OCI-LY7 (cell line): ENCODE measurements at regions not wholly inside any gene's neighbourhood (a gene's known extent, or its start where the extent isn't known, plus 50 kb on each side); places are given as distances from the start of the nearest gene placed in this dataset.

Experiments
- BruUV-seq: library from RNA; stranded (reverse); fragments of 400-500 nt; replicated peaks from 2 replicates; lab custom pipeline; 2021; lab: Mats Ljungman, UMichigan
- CTCF ChIA-PET: fragments of 300-600 bp; sonication (Branson Sonifier 250); formaldehyde crosslinking; loops from one replicate; lab custom pipeline; 2022; ENCODE audit warnings: antibody characterized with exemption; ENCODE audit not compliant: unreplicated experiment; lab: Charles Lee
- POLR2A ChIA-PET: fragments of 300-600 bp; sonication (Branson Sonifier 250); formaldehyde crosslinking; loops from one replicate; lab custom pipeline; 2022; ENCODE audit warnings: antibody characterized with exemption; lab: Charles Lee
- DNase-seq: peaks from one replicate; pipeline ENCODE4 v3.0.0-alpha.2; 2015; ENCODE audit warnings: low spot score
- H2AFZ ChIP-seq: fragments of 200-600 bp; sonication (generic), shearing (Covaris generic); 2 replicates; pipeline ENCODE4 v1.6.1; 2014; ENCODE audit warnings: mild to moderate bottlenecking, antibody characterized with exemption, low read length, moderate library complexity
- H3K27ac ChIP-seq: fragments of 200-600 bp; sonication (generic); 2 replicates; pipeline ENCODE4 v1.5.1; 2014; ENCODE audit warnings: mixed run types, low read depth, mild to moderate bottlenecking, moderate library complexity, low read length, inconsistent platforms; ENCODE audit not compliant: poor library complexity, severe bottlenecking
- H3K36me3 ChIP-seq: fragments of 200-600 bp; sonication (generic); 2 replicates; pipeline ENCODE4 v1.6.1; 2014; ENCODE audit warnings: mild to moderate bottlenecking, antibody characterized with exemption, low read length, moderate library complexity, mixed read lengths; ENCODE audit not compliant: insufficient read depth
- H3K4me1 ChIP-seq: fragments of 200-600 bp; sonication (generic); 2 replicates; pipeline ENCODE4 v1.5.1; 2014; ENCODE audit warnings: mild to moderate bottlenecking, low read length; ENCODE audit not compliant: insufficient read depth, poor library complexity, severe bottlenecking
- H3K4me2 ChIP-seq: fragments of 200-600 bp; sonication (generic); 2 replicates; pipeline ENCODE4 v1.6.1; 2014; ENCODE audit warnings: mild to moderate bottlenecking, low read length
- H3K4me3 ChIP-seq: fragments of 200-600 bp; sonication (generic); 2 replicates; pipeline ENCODE4 v1.5.1; 2014; ENCODE audit warnings: mild to moderate bottlenecking, low read depth, low read length; ENCODE audit not compliant: poor library complexity, severe bottlenecking
- H3K79me2 ChIP-seq: fragments of 200-600 bp; sonication (generic); 2 replicates; pipeline ENCODE4 v1.6.1; 2016; ENCODE audit warnings: low read depth, mild to moderate bottlenecking, low read length, moderate library complexity, mixed read lengths; ENCODE audit not compliant: insufficient read depth
- H3K9me2 ChIP-seq: fragments of 200-600 bp; sonication (generic); 2 replicates; pipeline ENCODE4 v1.6.1; 2016; ENCODE audit warnings: mild to moderate bottlenecking, low read length, mixed read lengths; ENCODE audit not compliant: insufficient read depth
- H3K9me3 ChIP-seq: fragments of 200-600 bp; sonication (generic); 2 replicates; pipeline ENCODE4 v1.6.1; 2014; ENCODE audit warnings: mild to moderate bottlenecking, mixed run types, low read length, mixed read lengths
- H4K20me1 ChIP-seq: fragments of 200-600 bp; sonication (generic); 2 replicates; pipeline ENCODE4 v1.6.1; 2014; ENCODE audit warnings: mild to moderate bottlenecking, antibody characterized with exemption, low read length, moderate library complexity, mixed read lengths; ENCODE audit not compliant: insufficient read depth
- EZH2phosphoT487 ChIP-seq: fragments of 200-600 bp; sonication (generic); IDR thresholded peaks from 2 replicates; pipeline ENCODE4 v1.6.1; 2018; ENCODE audit warnings: low read depth, borderline replicate concordance, mild to moderate bottlenecking, mixed run types, antibody characterized with exemption, low read length, moderate library complexity, mixed read lengths
- intact Hi-C: fragments of 100-400 bp; cut with micrococcal nuclease; formaldehyde crosslinking; loops from one replicate; pipeline ENCODE4 v1.10.0; 2022; ENCODE audit not compliant: unreplicated experiment
- TF ChIP-seq, protein P1 (sequence below): fragments of 200-600 bp; sonication (generic); conservative IDR thresholded peaks from 2 replicates; pipeline ENCODE4 v1.5.1; 2014; ENCODE audit warnings: mild to moderate bottlenecking, antibody characterized with exemption, low read length, moderate library complexity, mixed read lengths

GRCh38 chrY:14222014-14222413, 166.0 kb downstream of the VCY1B start:
- Histone ChIP-seq H3K27ac (no peak overlapping the region), H3K9me2 (no peaks in the 10 kb centered on the region), H3K4me1 (no peaks in the 10 kb centered on the region), H3K36me3 (no peaks in the 10 kb centered on the region), H4K20me1 (no peaks in the 10 kb centered on the region), H3K9me3 (no peaks in the 10 kb centered on the region), H3K4me2 (no peak overlapping the region), H3K79me2 (no peaks in the 10 kb centered on the region), H2AFZ (no peak overlapping the region), H3K4me3 (no peak overlapping the region)
- ChIA-PET POLR2A (interaction anchor here (0.6 kb wide), 1 partner anchor 858 kb away, joined by 3 read pairs; no protein-coding TSS in a partner anchor), CTCF (no interaction called here)
- no peak for TF ChIP-seq EZH2phosphoT487
- TF ChIP-seq, protein P1, sequence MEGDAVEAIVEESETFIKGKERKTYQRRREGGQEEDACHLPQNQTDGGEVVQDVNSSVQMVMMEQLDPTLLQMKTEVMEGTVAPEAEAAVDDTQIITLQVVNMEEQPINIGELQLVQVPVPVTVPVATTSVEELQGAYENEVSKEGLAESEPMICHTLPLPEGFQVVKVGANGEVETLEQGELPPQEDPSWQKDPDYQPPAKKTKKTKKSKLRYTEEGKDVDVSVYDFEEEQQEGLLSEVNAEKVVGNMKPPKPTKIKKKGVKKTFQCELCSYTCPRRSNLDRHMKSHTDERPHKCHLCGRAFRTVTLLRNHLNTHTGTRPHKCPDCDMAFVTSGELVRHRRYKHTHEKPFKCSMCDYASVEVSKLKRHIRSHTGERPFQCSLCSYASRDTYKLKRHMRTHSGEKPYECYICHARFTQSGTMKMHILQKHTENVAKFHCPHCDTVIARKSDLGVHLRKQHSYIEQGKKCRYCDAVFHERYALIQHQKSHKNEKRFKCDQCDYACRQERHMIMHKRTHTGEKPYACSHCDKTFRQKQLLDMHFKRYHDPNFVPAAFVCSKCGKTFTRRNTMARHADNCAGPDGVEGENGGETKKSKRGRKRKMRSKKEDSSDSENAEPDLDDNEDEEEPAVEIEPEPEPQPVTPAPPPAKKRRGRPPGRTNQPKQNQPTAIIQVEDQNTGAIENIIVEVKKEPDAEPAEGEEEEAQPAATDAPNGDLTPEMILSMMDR: no peak
- no TSS peak for BruUV-seq
- intact Hi-C loops: no loop called here
- no peak for DNase-seq

GRCh38 chrY:14231703-14232102, 175.7 kb downstream of the VCY1B start:
- Histone ChIP-seq H3K9me2 (no peaks in the 10 kb centered on the region), H2AFZ (no peak overlapping the region), H3K79me2 (no peaks in the 10 kb centered on the region), H4K20me1 (no peaks in the 10 kb centered on the region), H3K4me2 (no peak overlapping the region), H3K36me3 (no peaks in the 10 kb centered on the region), H3K4me3 (no peak overlapping the region), H3K27ac (no peak overlapping the region), H3K4me1 (no peaks in the 10 kb centered on the region), H3K9me3 (no peaks in the 10 kb centered on the region)
- ChIA-PET POLR2A (no interaction called here), CTCF (no interaction called here)
- no TSS peak for BruUV-seq
- intact Hi-C loops: no loop called here
- DNase-seq: no peak
- no peak for TF ChIP-seq EZH2phosphoT487
- TF ChIP-seq, protein P1: no peak

- CTCF ChIA-PET: no interaction called here
- Histone ChIP-seq H3K4me1 (no peaks in the 10 kb centered on the region), H3K79me2 (no peaks in the 10 kb centered on the region), H3K4me2 (no peak overlapping the region), H3K9me2 (no peaks in the 10 kb centered on the region), H2AFZ (no peak overlapping the region), H3K27ac (no peak overlapping the region), H3K36me3 (no peaks in the 10 kb centered on the region), H4K20me1 (no peaks in the 10 kb centered on the region), H3K4me3 (no peak overlapping the region), H3K9me3 (no peaks in the 10 kb centered on the region)
- POLR2A ChIA-PET: no interaction called here
- no peak for DNase-seq
- TF ChIP-seq, protein P1: no peak
- no peak for TF ChIP-seq EZH2phosphoT487
- intact Hi-C loops: no loop called here
- no TSS peak for BruUV-seq
Measured at GRCh38 chrY:14235070-14235469, 179.0 kb downstream of the VCY1B start.
